Renal pelvis (tissue), 1 donor: ENCODE measurements at regions not wholly inside any gene's neighbourhood (a gene's known extent, or its start where the extent isn't known, plus 50 kb on each side); places are given as distances from the start of the nearest gene placed in this dataset.
A peak's percentile ranks its signal among the peaks of the same experiment; 100 is the strongest.

Experiments
- DNase-seq: peaks from one replicate; pipeline ENCODE4 v3.0.0-alpha.2; 2013

DNA sequence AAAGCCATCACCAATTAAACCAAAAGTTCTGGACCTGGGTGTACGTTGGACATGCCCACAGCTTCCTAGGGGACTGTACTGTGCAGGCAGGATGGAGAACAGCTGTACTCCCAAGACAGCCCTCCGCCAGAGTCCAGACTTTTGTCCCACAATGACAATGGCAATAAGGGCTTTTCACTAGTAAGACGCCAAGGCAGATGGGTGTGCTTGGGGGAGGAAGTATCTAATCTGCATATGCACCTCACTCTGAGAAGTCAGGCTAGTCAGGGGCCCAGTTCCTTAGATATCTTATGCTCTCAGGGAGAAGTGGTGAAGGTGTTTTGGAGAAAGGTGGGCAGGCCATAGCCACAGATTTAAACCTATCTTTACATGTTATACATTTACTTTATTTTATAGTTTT, 85.1 kb upstream of the USP47 start:
- no peak for DNase-seq

DNA sequence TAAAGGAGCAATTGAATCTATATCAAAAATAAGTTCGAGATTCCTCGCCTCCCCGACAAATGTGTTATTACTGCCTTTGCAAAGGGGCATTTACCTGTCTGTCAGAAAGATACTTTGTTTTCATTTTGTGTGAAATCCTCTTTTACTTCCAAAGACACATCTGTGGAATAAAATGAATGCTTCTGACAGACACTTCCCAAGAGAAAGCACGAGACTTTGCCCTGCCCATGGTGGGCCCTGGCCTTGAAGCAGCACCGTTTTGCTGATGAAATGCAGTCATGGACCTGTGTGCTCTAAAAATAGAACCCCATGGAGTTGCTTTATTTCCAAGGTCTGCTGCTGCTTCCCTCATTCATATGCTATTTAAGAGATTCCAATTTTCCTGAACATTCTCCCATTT, 85.9 kb upstream of the USP47 start:
- no peak for DNase-seq

DNA sequence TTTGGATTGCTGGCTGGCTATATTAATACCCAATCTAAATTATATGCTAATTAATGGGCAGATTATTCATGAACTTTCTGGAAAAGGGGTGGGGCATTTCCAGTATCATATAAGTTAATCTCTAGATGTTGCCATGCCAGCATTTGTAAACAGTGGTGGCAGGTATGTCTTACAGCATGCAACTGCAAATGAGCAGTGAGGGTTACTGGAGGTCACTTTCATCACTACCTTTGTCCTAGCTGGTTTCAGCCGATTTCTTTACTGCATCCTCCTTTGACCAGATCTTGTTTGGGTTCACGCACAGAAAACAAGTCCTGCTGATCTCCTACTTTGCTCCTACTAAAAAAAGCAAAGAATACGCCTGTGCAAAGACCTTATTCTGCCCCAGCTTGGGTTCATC, 89.1 kb upstream of the USP47 start:
- DNase-seq, result no peak

DNA sequence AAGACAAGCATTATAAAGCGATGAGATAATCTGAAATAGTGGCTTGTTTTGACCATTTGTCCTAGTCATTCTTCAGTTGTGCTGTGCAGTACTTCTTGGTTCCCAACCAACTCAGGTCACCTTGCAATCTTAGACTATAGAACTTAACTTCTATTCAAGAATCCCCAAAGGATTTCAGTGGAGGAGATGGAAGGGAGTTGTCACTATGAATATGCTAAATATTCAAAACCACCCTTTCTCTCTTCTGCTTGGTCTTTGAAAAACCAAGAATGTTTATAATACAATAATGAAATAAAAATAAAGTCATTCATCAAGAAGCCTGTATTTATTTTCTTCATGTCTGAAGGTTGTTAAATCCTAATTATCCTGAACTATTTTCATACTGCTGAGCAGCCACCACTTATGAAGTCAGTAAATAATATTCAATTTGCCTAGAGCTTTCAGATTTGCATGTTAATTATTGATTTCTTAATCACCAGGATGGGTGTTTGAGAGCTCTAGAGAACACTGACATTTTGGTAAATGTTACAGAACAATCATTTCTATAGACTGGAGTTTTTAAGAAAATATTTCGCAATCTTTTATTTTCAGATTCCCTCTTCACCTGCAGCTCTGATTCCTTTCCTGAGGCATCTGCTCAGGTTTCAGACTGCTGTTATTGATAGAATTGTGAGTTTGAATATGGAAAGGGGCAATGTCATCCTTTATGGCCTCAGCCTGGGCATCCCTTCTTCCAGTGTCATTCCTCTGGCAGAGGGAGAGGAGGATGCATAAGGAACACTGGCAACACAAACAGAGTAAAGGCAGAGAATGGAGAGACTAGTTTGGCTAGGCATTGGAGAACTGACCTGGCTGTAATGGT, 91.5 kb upstream of the USP47 start:
- no peak for DNase-seq

DNA sequence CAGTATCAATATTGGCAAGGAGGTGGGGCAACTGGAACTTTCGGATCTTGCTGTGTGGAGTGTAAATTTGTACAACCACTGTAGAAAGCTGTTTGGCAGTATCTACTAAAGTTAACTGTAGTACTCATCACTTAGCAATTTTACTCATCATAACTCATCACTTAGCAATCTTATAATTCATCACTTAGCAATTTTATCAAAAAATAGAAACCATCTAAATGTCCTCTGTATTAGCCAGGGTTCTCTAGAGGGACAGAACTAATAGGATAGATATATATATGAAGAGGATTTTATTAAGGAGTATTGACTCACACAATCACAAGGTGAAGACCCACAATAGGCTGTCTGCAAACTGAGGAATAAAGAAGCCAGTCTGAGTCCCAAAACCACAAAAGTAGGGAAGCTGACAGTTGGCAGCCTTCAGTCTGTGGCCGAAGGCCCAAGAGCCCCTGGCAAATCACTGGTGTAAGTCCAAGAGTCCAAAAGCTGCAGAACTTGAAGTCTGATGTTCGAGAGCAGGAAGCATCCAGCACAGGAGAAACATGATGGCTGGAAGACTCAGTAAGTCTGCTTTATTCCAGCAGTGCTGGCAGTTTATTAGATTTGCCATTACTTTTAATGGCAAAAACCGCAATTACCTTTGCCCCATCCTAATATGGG, 92.9 kb upstream of the USP47 start:
- DNase-seq, result no peak

DNA sequence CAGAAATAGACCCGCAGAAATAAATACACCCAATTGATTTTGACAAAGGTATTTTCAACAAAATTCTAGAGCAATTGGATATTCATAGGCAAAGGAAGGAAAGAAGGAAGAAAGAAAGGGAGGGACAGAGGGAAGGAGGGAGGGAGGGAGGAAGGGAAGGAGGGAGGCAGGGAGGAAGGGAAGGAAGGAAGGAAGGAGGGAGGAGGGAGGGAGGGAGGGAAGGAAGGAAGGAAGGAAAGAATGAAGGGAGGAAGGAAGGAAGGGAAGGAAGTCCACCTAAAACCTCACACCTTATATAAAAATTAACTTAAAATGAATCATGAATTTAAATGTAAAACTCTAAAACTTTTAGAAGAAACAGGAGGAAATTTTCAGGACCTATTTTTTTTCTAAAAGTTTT, 94.2 kb upstream of the USP47 start:
- no peak for DNase-seq

DNA sequence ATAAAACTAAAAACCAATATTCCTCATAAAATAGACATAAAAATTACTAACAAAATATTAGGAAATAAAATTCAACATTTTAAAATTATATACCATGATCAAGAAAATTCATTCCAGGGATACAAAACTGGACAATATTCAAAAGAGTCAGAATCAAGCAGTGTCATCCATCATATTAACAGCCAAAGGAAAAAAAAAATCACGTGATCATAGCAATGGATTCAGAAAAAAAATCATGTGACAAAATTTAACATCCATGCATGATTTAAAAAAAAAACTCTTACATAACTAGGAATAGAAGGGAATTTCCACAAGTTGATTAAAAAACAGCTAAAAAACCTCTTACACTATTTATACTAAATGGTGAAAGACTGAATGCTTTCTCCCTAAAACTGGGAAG, 95.3 kb upstream of the USP47 start:
- DNase-seq, result no peak

DNA sequence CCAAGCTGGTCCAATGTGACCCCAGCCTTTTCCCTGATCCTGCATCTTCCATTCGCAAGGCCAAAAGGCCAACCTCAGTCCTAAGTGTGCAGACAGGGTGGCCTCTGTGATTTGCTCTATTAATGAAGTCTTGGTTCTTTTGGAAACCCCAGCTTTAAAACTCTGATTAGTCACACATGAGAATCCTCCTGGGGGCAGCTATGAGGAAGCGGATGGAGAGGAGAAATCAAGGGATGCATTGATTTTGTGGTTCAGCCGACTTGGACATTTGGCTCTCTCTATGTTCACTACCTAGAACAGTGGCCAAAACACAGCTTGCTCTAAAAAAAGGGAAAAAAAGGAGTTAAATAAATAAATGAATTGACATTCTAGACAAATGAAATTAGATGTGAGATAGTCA, 98.6 kb upstream of the USP47 start:
- DNase-seq, result no peak

DNA sequence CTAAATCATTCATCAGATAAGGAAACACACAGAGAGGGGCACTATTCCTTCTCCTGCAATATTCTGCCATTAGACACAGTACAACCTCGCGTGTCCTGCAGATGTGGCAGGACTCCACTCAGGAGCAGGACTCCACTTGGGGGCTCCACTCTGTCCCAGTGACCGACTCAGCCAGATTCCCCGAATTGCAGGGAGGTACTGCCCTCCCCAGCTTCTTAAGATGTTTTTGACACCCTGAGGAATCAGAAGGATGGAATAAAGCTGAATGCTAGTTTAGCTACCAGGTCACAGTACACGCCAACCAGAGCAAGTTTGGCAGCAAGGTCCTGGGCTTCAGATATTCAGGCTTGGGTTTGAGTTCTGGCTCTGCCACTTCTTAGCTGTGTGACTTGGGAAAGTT, 99.3 kb upstream of the USP47 start:
- no peak for DNase-seq

DNA sequence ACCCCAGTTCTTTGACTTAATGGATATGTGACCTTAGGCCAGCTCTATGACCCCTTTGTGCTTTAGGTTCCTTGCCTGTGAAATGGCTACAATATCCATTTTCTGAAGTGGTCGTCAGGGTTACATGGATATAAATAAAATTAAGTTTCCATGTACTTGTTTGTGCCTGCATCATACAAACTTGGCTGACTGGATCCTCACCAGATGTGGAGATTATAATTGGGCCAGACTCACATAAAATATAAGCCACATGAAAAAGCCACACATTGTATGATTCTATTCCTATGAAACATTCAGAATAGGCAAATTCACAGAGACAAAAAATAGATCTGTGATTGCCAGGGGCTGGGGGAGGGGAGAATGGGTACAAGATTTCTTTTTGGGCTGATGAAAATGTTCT, 100.9 kb upstream of the USP47 start:
- no peak for DNase-seq

DNA sequence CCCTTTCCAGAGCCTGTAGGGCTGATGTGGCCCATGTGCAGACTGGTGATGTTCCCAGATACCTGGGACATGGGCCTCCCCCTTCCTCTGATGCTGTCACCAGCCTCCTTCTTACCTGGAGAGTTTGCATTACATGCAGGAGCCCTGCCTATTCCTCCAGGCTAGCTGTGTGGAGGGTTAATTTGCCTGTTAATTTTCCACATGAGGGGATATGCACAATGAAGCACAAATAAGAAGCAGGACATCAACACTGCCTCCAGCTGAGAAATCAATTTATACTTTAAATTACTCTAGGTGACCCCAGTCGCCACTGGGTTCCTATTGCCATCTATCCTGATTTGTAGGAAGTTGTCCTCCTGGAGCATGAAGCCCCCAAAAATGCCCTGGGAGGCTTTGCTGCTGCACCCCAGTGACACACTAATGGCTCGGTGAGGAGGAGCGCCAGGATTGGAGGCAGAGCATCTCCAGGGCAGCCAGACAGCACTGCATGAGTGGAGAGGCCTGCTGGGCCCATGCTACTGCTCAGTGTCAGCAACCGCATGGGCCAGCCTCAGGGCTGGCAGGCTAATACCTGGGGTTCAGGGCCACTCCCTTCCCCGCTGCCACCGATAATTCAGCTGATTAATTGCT, 101.6 kb upstream of the USP47 start:
- DNase-seq, result peak; percentile 51

DNA sequence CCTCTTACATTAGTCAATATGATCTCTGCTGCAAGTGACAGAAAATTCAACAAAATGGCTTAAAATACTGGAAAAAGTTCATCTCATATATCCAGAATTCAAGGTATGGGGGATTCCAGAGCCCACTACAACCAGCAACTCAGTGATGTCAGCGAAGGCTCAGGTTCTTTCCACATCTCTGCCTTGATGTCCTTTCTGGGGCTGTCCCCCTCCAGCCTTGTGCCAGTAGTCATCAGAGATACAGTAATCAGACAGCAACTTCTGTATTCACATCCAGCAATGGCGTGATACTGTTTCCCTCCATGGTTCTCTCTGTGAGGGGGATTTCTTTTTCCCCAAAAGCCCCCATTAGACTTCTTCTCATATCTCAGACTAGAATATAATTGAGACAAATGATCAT, 103.4 kb upstream of the USP47 start:
- DNase-seq, result no peak

DNA sequence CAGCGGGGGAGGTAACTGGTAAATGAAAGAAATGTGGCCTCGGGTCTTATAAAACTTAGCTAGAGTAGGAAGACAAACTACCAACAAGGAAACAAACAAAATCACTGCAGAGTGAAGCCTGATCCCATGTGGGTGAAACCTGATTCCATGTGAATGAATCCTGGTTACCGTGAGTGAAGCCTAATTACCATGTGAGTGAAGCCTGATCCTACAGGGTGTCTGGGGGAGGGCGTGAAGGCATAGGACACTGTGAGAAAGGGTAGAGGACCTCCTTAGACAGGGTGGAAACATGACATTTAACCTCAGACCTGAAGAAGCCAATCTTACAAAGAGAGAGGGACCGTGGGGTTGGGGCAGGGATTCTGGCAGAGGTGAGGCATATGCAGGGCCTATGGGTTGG, 106.2 kb upstream of the USP47 start:
- DNase-seq, result peak; percentile 52

DNA sequence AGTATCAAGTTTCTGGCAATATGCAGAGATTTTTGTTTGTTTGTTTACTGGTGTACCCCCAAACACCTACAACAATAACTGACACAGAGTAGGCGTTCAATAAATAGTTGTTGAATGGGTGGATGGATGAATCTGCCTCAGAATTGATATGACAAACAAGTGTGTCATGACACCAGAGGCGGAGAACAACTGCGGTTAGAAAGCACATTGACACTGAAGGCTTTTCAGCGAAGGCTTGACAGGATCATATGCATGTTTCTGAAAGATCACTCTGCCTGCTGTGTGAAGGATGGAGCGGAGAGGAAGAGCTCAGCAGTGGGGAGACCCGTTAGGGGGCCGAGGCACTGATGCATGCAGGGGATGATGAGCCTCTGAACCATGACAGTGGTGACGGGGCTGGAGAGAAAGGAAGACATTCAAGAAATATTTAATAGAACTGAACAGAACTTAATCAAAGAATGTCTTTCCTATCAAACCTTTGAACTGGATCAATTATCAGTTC, 108.5 kb upstream of the USP47 start:
- DNase-seq, result no peak

DNA sequence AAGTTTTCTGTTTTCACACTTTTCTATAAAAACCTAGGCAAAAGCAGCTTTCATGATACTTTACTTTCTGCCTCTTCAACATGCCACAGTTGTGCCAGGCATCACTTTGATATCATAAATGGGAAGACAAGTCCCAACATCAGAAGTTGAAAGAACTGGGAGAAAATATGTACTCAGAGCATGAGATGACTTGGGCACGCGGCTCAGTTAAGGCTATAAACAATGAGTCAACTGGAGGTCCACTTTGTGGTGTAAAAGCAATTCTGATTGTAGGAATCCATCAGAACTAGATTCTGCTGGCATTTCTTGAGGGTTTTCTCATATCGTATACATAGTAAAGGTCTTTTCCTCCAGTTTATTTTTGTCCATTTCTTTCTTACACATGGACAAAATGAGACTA, 109.7 kb upstream of the USP47 start:
- DNase-seq, result no peak

DNA sequence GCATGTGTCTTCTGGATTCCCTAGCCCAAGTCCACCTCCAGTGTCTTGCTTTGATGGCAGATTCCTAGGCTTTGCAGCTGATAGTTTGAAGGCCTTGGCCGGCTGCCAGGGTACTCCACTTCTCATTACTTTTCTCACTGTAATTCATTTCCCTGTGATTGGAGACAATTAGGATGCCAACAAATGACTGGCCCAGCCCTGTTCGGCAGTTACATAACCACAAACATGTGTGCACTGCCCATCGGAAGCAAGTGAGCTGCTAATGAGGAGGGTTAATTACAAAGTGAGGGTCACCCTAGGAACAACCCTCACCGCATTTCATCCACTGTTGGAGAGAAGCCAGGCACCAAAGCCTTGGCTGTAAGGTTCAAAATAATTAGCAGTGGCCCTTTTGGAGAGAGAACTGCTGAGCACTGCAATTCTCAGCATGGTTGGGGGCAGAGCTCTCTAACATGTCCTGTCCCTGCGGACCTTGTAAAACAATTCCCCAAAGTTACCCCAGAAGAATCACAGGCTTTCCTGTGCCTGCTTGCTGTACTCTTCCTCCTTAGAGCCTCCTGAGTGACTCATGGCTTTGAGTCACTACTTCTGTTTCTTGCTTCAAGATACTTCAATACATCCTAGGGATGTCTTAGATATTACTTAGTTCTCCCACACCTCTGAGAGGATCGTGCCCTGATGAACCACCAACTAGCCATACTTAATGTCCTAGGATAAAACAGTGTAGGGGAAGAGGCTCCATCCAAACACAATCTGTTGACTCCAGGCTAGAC, 109.7 kb upstream of the GALNT18 start:
- DNase-seq, result no peak

DNA sequence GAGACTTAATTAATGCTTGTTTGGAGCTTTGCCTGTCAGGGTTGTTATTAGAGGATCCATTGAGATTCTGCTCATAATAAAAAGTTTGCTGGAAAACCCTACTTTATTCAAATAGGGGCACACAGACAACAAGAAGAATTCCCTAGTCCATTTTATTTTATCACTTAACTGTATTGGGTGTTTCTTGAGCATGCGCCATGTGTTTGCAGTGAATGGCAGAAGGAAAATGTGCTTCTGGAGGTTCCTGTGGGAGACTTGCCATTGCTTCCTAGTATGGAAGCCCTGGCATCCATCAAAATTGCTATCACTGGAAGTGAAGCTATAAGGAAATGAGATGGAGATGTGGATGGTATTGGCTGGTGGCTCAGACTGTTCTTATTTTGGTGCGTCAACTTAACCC, 106.6 kb upstream of the GALNT18 start:
- no peak for DNase-seq

DNA sequence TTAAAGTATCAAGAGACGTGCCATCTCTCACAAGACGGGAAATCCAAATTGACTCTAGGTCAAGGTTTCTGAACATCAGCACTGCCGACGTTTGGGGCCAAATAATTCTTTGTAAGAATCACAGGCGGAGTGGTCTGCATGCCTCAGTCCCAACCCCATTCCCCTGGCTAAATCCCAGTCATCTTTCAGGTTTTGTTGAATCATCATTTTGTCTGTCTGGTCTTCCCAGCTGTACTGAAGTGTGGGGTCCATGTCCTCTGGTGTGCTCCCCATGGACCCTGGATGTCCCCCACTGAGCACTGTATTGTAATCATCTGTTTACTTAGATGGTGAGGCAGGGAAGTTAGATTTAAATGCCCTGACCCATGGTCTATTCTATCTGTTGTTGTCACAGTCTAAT, 103.6 kb upstream of the GALNT18 start:
- no peak for DNase-seq

DNA sequence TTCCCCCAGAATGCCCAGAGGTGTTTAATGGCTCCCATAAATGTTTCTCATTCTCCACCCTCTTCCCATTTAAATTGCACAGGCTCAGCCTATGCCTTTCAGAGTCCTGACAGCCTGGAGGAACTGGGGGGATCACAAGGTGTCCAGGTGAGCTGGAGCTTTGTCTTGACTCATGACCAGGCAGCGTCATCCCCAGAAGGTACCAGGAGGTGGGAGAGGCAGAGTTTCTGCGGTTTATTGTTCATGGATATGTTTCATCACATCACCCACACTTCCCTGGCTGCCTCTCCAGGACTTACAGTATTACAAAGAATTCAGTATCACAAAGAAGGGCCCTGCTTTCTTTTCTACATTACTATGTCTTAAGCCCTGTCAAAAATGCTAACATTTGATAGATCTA, 103.2 kb upstream of the GALNT18 start:
- DNase-seq, result no peak

DNA sequence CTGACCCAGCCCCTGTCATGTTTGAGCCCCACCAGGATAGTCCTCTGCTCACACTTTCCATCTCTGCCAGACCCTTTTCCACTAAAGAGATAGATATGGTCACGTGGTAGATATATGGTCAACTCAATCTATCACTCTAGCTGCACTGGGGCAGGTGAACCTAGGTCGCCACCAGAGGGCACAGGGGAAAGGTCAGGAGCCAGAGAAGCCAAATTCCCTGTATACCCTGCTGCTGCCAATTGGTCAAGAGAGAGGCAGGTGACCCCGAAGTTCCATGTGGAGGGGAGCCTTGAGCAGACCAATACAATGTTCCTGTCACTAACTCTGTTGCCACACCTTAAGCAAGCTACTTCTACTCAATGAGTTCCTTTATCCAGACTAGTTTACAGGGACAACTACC, 101.1 kb upstream of the GALNT18 start:
- DNase-seq, result no peak

DNA sequence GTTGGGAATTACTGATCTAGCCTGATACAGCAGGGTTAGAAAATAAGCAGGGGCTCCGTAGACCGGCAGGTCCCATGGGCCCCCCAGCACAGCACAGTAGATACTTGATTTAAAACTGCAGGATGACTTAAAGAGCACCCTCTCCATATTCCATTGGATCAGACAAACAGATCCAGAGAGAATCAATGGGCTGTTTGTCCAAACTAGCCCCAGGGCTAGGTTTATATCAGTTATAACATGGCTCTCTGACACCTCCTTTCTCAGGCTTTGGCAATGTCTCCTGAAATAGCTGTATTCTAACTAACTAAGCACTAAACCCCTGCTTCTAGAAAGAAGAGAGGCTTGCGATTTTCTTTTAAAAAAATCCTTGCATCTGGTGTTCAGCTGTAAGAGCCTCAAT, 100.4 kb upstream of the GALNT18 start:
- DNase-seq, result no peak

DNA sequence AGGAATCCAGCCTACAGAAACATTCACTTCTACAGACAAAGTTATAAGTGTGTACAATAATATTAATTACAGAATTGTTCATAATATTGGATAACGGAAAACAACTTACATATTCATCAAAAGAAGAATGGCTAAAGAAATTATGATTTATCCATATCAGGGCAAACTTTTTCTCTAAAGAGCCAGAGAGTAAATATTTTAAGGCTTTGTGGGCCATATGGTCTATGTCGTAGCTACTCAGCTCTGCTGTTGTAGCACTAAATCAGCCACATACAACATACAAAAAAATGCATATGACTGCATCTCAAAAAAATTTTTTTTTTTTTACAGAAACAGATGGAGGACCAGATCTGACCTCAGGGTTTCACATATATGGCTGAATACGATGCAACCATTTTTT, 96.7 kb upstream of the GALNT18 start:
- no peak for DNase-seq
